ENCODE measurements at regions not wholly inside any gene's neighbourhood (a gene's known extent, or its start where the extent isn't known, plus 50 kb on each side); places are given as distances from the start of the nearest gene placed in this dataset.

DNA sequence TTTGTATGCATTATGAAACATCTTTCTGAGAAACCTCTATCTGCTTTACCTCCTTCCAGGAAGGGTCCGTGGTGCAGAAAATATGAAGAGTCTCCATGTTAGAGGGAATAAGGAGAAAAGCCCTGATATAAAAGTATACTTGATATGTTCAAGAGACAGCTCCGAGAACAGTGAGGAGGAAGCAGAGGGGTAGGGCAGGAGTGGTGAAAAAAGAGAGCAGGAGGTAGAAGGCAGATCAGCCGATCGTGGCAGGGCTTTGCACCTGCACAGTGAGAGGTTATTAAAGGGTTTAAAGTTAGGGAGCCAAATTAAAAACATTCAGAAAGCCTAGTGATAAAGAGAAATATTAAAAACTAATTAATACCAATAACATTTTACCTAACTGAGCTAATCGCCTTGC lies 419.7 kb downstream of the FAT4 start:
- in situ Hi-C loops (cut with HindIII; ENCODE audit: low pct_unique_long_range_greater_than_20kb, low sequenced_read_pairs), result no loop called here
- DNase-seq (ENCODE audit: low read depth in 1 of 2, low spot score in 1 of 2), result no peak
- no peak for TF ChIP-seq JUND (IDR thresholded peaks at IDR 0.05; ENCODE audit: low read depth)

DNA sequence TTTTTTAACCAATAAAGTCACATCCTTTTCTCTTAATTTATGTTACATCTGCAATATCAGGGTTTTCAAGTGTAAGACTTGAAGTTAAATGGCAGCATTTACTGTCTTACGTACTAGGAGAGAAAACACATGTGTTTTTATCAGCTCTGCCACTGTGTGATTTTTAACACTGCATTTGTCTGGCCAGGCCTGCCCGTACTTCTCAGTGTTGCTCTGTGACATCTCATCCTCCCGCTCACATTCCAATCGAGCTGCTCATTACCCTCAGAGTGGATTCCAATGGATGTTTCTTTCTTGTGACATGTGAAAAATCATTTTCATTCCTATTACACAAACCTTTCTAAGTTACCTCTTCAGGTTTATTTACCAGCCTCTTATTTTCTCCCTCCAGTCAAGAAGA lies 420.3 kb downstream of the FAT4 start:
- DNase-seq (ENCODE audit: low read depth in 1 of 2, low spot score in 1 of 2), result peak in 1 of 2 experiments; percentile 26
- TF ChIP-seq JUND (IDR thresholded peaks at IDR 0.05; ENCODE audit: low read depth), result no peak
- in situ Hi-C loops (cut with HindIII; ENCODE audit: low pct_unique_long_range_greater_than_20kb, low sequenced_read_pairs), result no loop called here

- no peak for DNase-seq (ENCODE audit: low read depth in 1 of 2, low spot score in 1 of 2)
- in situ Hi-C loops (cut with HindIII; ENCODE audit: low pct_unique_long_range_greater_than_20kb, low sequenced_read_pairs), result no loop called here
- TF ChIP-seq JUND (IDR thresholded peaks at IDR 0.05; ENCODE audit: low read depth), result no peak
Measured at GRCh38 chr4:125736057-125736456, 421.3 kb downstream of the FAT4 start.

DNA sequence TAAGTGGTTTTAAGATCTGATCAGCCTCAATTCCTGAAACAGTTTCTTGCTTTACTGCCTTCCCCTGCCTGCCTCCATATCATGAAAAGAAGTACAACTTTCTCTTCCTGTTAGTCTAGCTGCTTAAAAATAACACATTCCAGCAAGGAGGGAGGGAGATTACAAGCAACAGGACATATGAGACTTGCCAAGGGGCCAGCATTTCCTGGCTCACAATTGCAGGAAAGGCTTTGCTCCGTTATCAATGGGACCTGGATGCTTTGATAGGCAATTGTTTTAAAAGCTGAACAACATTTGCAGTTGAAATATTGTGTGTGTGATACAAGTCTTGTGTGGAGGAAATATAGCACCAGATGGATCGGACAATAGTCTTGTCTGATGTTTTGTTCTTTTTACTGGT lies 425.0 kb downstream of the FAT4 start:
- no peak for DNase-seq (ENCODE audit: low read depth in 1 of 2, low spot score in 1 of 2)
- TF ChIP-seq JUND (IDR thresholded peaks at IDR 0.05; ENCODE audit: low read depth), result no peak
- in situ Hi-C loops (cut with HindIII; ENCODE audit: low pct_unique_long_range_greater_than_20kb, low sequenced_read_pairs), result no loop called here

GRCh38 chr4:125741825-125742452 lies 427.2 kb downstream of the FAT4 start:
- peak; percentile 32 to 39 for DNase-seq (ENCODE audit: low read depth in 1 of 2, low spot score in 1 of 2)
- TF ChIP-seq JUND (IDR thresholded peaks at IDR 0.05; ENCODE audit: low read depth), result no peak
- in situ Hi-C loops (cut with HindIII; ENCODE audit: low pct_unique_long_range_greater_than_20kb, low sequenced_read_pairs), result no loop called here

DNA sequence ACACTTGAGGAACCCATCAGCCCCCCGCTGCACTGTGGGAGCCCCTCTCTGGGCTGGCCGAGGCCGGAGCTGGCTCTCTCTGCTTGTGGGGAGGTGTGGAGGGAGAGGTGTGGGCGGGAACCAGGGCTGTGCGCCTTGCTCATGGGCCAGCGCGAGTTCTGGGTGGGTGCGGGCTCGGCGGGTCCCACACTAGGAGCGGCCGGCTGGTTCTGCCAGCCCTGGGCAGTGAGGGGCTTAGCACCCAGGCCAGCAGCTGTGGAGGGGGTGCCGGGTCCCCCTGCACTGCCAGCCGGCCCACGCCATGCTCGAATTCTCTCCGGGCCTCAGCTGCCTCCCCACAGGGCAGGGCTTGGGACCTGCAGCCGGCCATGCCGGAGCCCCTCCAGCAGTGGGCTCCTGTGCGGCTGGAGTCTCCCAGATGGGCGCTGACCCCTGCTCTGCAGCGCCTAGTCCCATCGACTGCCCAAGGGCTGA lies 430.2 kb downstream of the FAT4 start:
- in situ Hi-C loops (cut with HindIII; ENCODE audit: low pct_unique_long_range_greater_than_20kb, low sequenced_read_pairs), result no loop called here
- no peak for DNase-seq (ENCODE audit: low read depth in 1 of 2, low spot score in 1 of 2)
- TF ChIP-seq JUND (IDR thresholded peaks at IDR 0.05; ENCODE audit: low read depth), result no peak

GRCh38 chr4:125749354-125749753 lies 434.6 kb downstream of the FAT4 start:
- in situ Hi-C loops (cut with HindIII; ENCODE audit: low pct_unique_long_range_greater_than_20kb, low sequenced_read_pairs), result no loop called here
- DNase-seq (ENCODE audit: low read depth in 1 of 2, low spot score in 1 of 2), result no peak
- TF ChIP-seq JUND (IDR thresholded peaks at IDR 0.05; ENCODE audit: low read depth), result no peak

DNA sequence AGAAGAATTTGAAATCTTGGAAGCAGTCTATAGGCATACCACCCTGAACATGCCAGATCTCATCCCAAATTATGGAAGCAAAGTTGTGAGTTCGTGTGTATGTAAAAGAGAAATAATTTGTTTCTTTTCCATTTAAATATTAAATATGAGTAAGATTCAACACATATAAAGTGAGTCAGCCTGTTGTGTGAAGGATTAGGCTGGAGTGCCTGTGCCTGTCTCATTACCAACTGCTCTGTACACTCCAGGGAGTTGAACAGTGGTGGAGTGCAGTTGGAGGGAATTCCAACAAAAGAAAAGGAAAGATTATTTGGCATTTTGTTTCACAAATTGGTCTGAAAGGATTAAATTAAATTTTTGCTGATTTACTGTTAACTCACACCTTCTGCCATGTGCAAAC lies 435.6 kb downstream of the FAT4 start:
- no peak for DNase-seq (ENCODE audit: low read depth in 1 of 2, low spot score in 1 of 2)
- TF ChIP-seq JUND (IDR thresholded peaks at IDR 0.05; ENCODE audit: low read depth), result no peak
- in situ Hi-C loops (cut with HindIII; ENCODE audit: low pct_unique_long_range_greater_than_20kb, low sequenced_read_pairs), result no loop called here

DNA sequence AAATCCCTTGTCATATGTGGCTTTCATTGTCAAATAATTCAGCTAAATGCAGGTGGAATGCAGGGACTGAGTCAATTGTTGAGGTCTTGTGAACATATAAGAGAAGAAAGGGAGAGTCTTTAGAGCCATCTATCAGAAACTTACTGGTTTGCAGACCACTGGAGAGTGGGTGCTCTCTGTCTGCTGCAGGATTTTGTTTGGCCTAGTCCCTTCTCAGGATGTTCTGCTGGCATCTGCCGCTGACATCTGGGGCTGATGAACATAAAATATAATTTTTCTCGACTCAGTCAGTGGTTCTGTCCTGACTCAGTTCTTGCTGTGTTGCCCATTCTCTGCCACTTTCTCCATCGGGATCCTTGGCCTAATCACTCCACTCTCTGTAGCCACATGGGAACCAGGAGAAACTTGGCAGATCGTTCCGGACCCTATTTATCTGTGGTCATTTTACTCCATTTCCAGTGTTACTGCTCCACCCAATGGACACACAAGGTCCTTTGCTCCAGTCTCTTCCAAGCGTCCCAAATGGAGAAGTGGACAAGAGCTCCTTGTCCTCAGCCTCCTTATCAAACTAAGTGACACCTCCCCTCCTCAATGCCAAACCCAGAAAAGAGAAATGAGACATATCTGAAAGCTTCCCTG lies 436.2 kb downstream of the FAT4 start:
- peak in 1 of 2 experiments; percentile 57 for DNase-seq (ENCODE audit: low read depth in 1 of 2, low spot score in 1 of 2)
- in situ Hi-C loops (cut with HindIII; ENCODE audit: low pct_unique_long_range_greater_than_20kb, low sequenced_read_pairs), result no loop called here
- no peak for TF ChIP-seq JUND (IDR thresholded peaks at IDR 0.05; ENCODE audit: low read depth)

- DNase-seq (ENCODE audit: low read depth in 1 of 2, low spot score in 1 of 2), result no peak
- in situ Hi-C loops (cut with HindIII; ENCODE audit: low pct_unique_long_range_greater_than_20kb, low sequenced_read_pairs), result no loop called here
- TF ChIP-seq JUND (IDR thresholded peaks at IDR 0.05; ENCODE audit: low read depth), result no peak
Measured at GRCh38 chr4:125758438-125758837, 443.7 kb downstream of the FAT4 start.

GRCh38 chr4:125760201-125760819 lies 445.6 kb downstream of the FAT4 start:
- in situ Hi-C loops (cut with HindIII; ENCODE audit: low pct_unique_long_range_greater_than_20kb, low sequenced_read_pairs), result no loop called here
- DNase-seq (ENCODE audit: low read depth in 1 of 2, low spot score in 1 of 2), result no peak
- TF ChIP-seq JUND (IDR thresholded peaks at IDR 0.05; ENCODE audit: low read depth), result no peak

DNA sequence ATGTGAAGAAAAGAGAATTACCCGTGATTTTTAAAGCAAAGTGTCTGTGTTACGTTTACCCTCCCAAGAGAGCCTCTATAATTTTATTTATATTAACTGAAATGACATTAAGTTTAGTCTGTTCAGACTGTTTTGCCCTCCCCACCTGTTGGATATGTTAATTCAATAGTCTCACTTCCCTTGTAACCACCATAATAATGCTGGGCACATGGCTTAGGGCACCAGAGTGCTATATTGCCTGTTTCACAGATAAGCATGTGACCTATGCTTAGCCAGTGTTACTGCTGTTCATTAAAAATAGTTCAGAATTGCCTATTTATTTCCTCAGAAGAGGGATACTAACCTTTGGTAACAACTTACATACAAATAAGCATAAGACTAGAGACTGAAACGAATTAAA lies 446.2 kb downstream of the FAT4 start:
- in situ Hi-C loops (cut with HindIII; ENCODE audit: low pct_unique_long_range_greater_than_20kb, low sequenced_read_pairs), result no loop called here
- no peak for DNase-seq (ENCODE audit: low read depth in 1 of 2, low spot score in 1 of 2)

GRCh38 chr4:125762537-125762936 lies 447.8 kb downstream of the FAT4 start:
- DNase-seq (ENCODE audit: low read depth in 1 of 2, low spot score in 1 of 2), result peak in 1 of 2 experiments; percentile 4
- no peak for TF ChIP-seq JUND (IDR thresholded peaks at IDR 0.05; ENCODE audit: low read depth)
- in situ Hi-C loops (cut with HindIII; ENCODE audit: low pct_unique_long_range_greater_than_20kb, low sequenced_read_pairs), result no loop called here

More for the DNA sequence above, 446.2 kb downstream of the FAT4 start:
- no peak for TF ChIP-seq JUND (IDR thresholded peaks at IDR 0.05; ENCODE audit: low read depth)
